Kidney capillary endothelial cell (primary cell): ENCODE measurements at regions not wholly inside any gene's neighbourhood (a gene's known extent, or its start where the extent isn't known, plus 50 kb on each side); places are given as distances from the start of the nearest gene placed in this dataset.

Experiments used
- DNase-seq: peaks from one replicate; pipeline ENCODE4 v3.0.0-alpha.2; 2018; ENCODE audit warnings: low spot score

DNA sequence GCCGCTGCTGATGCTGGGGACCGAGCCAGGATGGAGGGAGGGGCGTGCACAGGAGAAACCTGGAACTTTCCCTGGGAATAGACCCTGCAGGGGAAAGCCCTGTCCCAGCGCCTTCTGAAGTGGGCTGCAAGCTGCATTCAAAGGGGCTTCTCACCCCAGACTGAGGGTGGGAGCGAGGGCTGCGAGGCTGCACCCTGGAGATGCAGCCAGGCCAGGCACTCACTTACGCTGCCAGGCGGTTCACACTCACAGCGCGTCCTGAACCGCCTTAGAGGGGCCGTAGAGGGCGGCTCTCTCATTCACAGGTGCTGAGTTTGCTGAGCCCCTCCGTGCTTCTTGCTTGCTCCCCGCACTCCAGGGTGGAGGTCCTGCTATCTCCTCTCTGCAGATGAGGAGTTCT lies 208.5 kb upstream of the C14orf180 start:
- DNase-seq = no peak

- DNase-seq = no peak
Observed at GRCh38 chr14:104371917-104372316, 207.6 kb upstream of the C14orf180 start.

- DNase-seq = no peak
Observed at GRCh38 chr14:104372390-104373054, 207.0 kb upstream of the C14orf180 start.

- DNase-seq = no peak
Observed at GRCh38 chr14:104373055-104373854, 206.3 kb upstream of the C14orf180 start.

DNA sequence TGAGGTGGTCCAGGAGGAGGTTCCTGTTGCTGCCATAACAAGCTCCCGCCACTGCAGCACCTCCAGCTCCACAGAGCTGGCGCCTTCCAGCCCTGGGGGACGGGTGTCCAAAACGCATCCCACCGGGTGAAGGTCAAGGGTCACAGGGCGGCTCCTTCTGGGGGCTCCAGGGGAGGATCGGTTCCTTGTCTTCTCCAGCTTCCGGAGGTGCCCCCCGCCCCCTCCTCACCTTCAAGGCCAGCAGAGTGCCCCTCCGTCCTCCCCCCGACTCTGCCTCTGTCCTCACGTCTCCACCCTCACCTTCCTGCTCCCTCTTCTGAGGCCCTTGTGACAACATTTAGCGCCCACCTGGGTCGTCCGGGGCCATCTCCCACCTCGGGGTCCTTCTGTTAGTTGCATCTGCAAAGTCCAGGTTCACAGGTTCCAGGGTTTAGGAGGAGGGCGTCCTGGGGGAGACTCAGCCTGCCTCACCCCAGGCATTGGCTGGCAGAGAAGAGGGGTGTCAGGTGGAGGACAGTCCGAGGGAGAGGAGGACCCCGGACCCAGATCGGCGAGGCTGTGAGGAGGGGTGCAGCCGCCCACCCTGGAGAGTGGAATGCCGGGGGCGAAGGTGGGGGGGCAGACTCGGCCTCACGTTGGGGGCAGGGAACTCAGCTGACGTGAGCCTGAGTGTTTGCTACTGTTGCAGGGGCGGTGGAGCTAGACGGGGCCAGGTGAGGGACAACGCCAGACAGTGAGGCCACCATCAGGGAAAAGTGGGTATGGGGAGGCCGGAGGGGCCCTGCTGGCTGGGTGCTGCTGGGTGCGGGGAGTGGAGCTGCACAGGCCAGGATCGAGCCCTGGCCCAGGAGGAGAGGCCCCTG lies 205.5 kb upstream of the C14orf180 start:
- no peak for DNase-seq

GRCh38 chr14:104374718-104375080 lies 204.9 kb upstream of the C14orf180 start:
- DNase-seq = no peak

- DNase-seq = no peak
Observed at GRCh38 chr14:104375551-104376201, 203.9 kb upstream of the C14orf180 start.

DNA sequence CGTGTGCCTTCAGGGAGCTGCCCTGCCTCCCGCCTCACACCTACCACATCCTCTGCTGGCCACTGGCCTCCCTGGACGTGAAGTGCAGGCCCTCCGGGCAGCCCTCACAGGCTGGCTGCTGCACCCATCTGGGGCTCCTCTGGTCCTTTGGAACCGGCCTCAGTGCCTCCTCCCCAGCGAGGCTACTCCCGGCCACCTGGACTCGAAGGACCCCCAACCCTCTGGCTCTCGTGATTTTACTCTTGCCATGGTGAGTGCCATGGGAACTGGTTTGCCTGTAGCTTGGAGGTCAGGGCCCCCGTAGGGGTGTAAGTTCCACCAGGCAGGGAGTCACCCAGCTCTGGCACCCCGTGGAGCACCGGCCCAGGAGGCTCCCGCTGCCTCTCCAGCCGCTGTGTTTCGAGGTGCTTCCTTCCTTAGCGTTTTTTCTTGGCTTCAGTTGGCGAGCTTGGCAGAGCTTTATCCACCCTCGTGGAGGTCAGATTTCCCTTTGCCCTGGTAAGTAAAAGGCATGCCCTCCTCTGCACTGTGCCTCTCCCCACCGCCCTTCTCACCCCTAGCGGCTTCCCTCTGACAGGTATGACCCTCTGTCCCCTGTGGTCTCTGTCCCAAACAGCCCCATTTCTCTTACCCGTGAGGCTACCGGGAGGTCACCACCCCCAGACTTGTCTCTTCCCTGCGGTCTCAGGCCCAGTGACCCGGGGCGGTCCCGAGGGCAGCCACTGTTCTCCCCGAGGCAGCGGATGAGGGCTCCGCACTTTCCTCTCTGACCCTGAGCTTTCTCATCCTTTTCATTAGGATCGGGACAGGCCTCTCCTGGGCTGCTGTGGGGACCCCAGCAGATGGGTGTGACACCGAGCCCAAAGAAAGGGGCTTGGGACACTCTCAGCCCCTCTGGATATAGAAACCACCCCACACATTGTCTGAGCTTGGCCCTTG lies 203.1 kb upstream of the C14orf180 start:
- no peak for DNase-seq

GRCh38 chr14:104377256-104377655 lies 202.3 kb upstream of the C14orf180 start:
- no peak for DNase-seq

DNA sequence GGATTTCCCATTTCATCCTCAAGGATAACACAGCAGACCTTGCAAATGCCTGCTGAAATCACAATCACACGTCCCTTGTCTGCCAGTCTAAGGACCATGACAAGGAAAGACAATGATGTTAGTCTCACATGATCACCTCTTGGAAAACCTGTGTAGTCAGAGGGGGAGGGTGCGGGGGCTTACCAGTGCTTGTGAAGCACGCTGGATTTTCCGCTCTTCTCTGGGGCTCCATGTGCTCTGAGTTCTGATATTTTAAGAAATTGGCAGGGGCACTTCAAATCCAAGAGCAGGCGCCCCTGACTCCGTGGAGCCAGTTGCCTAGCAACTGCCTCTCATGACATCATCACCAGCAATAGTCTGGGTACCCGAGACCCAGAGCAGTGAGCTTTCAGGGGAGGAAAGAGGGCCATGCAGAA lies 200.9 kb upstream of the C14orf180 start:
- DNase-seq = no peak

DNA sequence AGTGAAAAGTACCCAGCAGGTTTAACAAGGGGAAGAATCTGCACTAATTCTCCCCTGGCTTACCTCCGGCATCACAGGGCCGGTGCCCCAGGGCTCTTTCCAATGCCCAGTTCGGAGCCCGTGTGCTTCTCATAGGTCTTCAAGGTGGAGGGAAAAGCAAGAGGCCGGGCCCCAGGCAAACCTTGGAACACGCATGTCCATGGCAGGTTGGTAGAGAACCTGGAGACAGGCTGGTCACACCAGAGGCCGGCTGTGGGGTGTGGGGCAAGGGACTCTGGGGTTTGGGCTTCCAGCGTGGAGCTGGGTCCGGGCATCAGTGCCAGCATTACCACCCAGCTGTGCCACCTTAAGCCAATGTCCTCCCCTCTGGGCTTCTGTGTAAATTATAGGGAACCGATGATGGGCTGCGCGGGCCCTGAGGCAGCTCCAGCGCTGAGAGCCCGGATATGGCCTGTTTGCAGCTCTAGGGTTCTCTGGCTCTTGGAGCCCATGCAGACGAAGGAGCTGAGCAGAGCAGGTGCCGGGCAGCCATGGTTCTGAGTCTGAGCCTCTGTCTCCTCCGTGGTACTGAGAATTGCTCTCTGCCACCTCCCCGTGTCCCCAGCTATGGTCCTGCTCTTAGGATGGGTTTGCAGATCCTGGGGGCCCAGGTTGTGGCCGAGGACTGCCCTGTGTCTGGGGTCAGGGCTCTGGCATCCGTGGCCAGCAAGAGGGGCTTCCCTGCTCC lies 197.0 kb upstream of the C14orf180 start:
- DNase-seq = no peak

DNA sequence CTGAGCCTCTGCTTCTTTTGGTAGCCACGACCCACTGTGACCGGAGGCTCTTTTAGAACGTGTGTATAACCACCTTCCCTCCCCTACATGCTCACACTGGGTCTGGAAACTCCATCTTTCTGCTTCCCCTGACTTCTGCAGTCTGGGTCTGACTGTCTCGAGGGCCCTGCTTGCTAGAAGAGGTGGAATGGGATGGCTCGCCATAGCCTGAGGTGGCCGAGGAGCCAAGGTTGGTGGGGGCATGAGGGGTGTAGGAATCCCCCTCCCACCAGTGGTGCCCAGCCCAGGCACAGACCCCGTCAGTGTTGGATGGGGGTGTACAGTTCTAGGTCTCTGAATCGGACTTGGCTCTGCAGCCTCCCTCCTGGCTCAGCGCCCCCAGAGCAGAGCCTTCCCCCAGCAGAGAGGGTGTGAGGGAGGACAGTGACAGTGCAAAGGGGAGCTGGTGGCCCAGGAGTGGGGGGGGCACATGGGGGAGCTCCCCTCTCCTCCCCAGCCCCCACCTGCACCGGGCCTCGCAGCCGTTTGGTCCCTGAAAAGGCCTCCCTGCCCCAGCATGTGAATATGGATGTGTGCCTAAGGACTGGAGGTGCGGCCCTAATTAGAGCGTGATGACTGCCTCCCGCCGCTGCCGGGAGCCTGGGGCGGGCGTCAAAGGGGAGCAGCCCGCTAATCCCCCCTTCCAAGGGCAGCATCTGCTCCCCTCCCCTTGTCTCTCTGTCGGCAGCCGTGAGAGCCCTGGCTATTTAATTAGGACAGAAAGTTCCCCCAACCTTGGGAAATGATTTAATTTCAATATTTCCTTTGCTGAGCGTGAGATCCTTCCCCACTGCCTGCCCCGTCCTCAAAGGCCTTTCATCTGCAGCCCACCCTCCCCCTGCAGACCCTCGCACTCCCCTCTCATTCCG lies 196.2 kb upstream of the C14orf180 start:
- DNase-seq = no peak

DNA sequence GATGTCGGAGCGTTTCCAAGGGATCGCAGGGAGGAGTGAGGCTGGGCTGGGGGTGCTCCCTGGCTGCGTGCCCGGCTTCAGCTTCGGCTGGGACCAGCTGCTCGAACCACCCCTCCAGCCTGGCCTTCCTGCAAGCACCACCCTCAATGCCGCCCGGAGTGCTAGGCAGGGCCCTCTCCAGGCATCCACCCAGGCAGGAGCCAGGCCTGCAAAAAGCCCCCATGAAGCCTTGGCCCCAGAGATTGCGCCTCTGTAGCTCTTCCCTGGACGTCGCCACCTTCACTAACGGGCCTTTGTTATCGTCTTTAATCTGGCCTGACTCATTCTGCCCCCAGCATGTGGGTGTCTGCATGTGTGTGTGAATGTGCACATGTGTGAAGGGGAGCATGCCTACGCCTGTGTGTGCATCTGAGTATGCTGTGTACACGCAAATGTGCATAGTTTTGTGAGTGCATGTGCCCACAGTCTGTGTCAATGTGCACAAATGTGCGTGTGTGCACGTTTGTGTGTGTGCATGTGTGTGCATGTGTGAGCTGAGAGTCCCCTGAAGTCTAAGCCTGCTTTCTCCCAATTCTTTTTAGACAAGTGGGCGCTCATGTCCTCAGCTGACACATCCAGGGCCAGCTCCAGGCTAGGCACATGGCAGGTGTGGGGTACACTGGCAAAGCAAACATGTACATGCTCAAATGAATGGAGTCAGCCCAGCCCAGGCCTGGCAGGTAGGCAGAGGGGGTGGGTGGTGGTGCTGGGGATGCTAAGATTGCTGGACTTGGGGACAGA lies 195.4 kb upstream of the C14orf180 start:
- no peak for DNase-seq

GRCh38 chr14:104384776-104385071 lies 194.8 kb upstream of the C14orf180 start:
- DNase-seq = no peak

DNA sequence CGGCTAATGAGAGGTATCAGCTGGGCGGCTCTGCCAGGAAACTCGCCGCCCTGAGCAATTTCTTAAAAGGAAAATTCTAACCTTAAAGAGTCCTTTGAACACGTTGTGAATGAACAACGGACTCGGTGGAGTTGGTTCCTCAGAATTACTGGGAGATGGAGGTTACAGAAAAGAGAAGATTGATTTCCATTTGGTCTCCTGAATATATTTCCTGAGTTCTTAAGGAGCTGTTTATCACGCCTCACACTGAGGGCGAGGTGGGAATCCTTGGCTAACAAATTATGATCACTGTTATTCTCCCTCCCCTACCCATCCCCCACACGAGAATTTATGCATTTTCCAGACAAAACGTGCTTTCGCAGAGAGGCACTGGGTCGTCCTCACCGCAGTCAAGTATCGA lies 194.5 kb upstream of the C14orf180 start:
- DNase-seq = no peak

GRCh38 chr14:104385531-104386101 lies 193.9 kb upstream of the C14orf180 start:
- no peak for DNase-seq

- DNase-seq = no peak
Observed at GRCh38 chr14:104386151-104386841, 193.3 kb upstream of the C14orf180 start.
